ENCODE measurements at regions not wholly inside any gene's neighbourhood (a gene's known extent, or its start where the extent isn't known, plus 50 kb on each side); places are given as distances from the start of the nearest gene placed in this dataset.

- Histone ChIP-seq H4K20me1 (ENCODE audit: insufficient read depth, low read length) (no peaks in the 10 kb centered on the region), H3K4me2 (ENCODE audit: low read length) (no peak overlapping the region), H3K4me3 (ENCODE audit: low read depth, low read length, poor library complexity, severe bottlenecking) (no peak overlapping the region), H3K9me3 (ENCODE audit: low read length) (no peaks in the 10 kb centered on the region), H3K4me1 (ENCODE audit: insufficient read depth, low read length, poor library complexity, severe bottlenecking) (no peaks in the 10 kb centered on the region), H3K27ac (ENCODE audit: low read depth, low read length, poor library complexity, severe bottlenecking) (no peak overlapping the region), H3K79me2 (ENCODE audit: insufficient read depth, low read depth, low read length) (no peaks in the 10 kb centered on the region), H3K9me2 (ENCODE audit: insufficient read depth, low read length) (no peaks in the 10 kb centered on the region), H3K36me3 (ENCODE audit: insufficient read depth, low read length) (no peaks in the 10 kb centered on the region), H2AFZ (ENCODE audit: low read length) (no peak overlapping the region)
- TF ChIP-seq EZH2phosphoT487 (IDR thresholded peaks at IDR 0.05; ENCODE audit: borderline replicate concordance, low read depth, low read length) (no peak), CTCF (conservative IDR thresholded peaks at IDR 0.05; ENCODE audit: low read length) (no peak)
- intact Hi-C loops (cut with micrococcal nuclease; ENCODE audit: unreplicated experiment) = no loop called here
- no TSS peak for BruUV-seq (replicated peaks)
- no peak for DNase-seq (ENCODE audit: low spot score)
- ChIA-PET POLR2A (no interaction called here), CTCF (ENCODE audit: unreplicated experiment) (no interaction called here)
Measured at GRCh38 chr2:35461406-35461805, 894.2 kb upstream of the CRIM1 start.

- Histone ChIP-seq H3K27ac (ENCODE audit: low read depth, low read length, poor library complexity, severe bottlenecking) (no peak overlapping the region), H3K9me3 (ENCODE audit: low read length) (no peaks in the 10 kb centered on the region), H2AFZ (ENCODE audit: low read length) (no peak overlapping the region), H3K79me2 (ENCODE audit: insufficient read depth, low read depth, low read length) (no peaks in the 10 kb centered on the region), H3K4me1 (ENCODE audit: insufficient read depth, low read length, poor library complexity, severe bottlenecking) (no peaks in the 10 kb centered on the region), H4K20me1 (ENCODE audit: insufficient read depth, low read length) (no peaks in the 10 kb centered on the region), H3K9me2 (ENCODE audit: insufficient read depth, low read length) (no peaks in the 10 kb centered on the region), H3K36me3 (ENCODE audit: insufficient read depth, low read length) (no peaks in the 10 kb centered on the region), H3K4me3 (ENCODE audit: low read depth, low read length, poor library complexity, severe bottlenecking) (no peak overlapping the region), H3K4me2 (ENCODE audit: low read length) (no peak overlapping the region)
- no peak for DNase-seq (ENCODE audit: low spot score)
- ChIA-PET CTCF (ENCODE audit: unreplicated experiment) (no interaction called here), POLR2A (no interaction called here)
- BruUV-seq (replicated peaks) = no TSS peak
- intact Hi-C loops (cut with micrococcal nuclease; ENCODE audit: unreplicated experiment) = no loop called here
- TF ChIP-seq EZH2phosphoT487 (IDR thresholded peaks at IDR 0.05; ENCODE audit: borderline replicate concordance, low read depth, low read length) (no peak), CTCF (conservative IDR thresholded peaks at IDR 0.05; ENCODE audit: low read length) (peak; percentile 34; the same call in 1 of the 2 replicates)
Measured at GRCh38 chr2:35454966-35455638, 900.5 kb upstream of the CRIM1 start.

- no peak overlapping the region for H3K4me2 ChIP-seq (ENCODE audit: low read length)
- intact Hi-C loops (cut with micrococcal nuclease; ENCODE audit: unreplicated experiment) = no loop called here
- ChIA-PET CTCF (ENCODE audit: unreplicated experiment) (no interaction called here), POLR2A (interaction anchor here (1.0 kb wide), 1 partner anchor 11 kb away, joined by 3 read pairs; no protein-coding TSS in a partner anchor)
- TF ChIP-seq CTCF (conservative IDR thresholded peaks at IDR 0.05; ENCODE audit: low read length) (no peak), EZH2phosphoT487 (IDR thresholded peaks at IDR 0.05; ENCODE audit: borderline replicate concordance, low read depth, low read length) (no peak)
- H3K79me2 ChIP-seq (ENCODE audit: insufficient read depth, low read depth, low read length) = no peaks in the 10 kb centered on the region
- H3K36me3 ChIP-seq (ENCODE audit: insufficient read depth, low read length) = no peaks in the 10 kb centered on the region
- no peak overlapping the region for H2AFZ ChIP-seq (ENCODE audit: low read length)
- 0 out of 2 replicates have a peak, but pooled peaks cover 3% of the 10 kb centered on the region for H3K9me2 ChIP-seq (ENCODE audit: insufficient read depth, low read length)
- H3K27ac ChIP-seq (ENCODE audit: low read depth, low read length, poor library complexity, severe bottlenecking) = no peak overlapping the region
- H3K4me3 ChIP-seq (ENCODE audit: low read depth, low read length, poor library complexity, severe bottlenecking) = no peak overlapping the region
- H4K20me1 ChIP-seq (ENCODE audit: insufficient read depth, low read length) = no peaks in the 10 kb centered on the region
- no peak for DNase-seq (ENCODE audit: low spot score)
- no peaks in the 10 kb centered on the region for H3K4me1 ChIP-seq (ENCODE audit: insufficient read depth, low read length, poor library complexity, severe bottlenecking)
- no TSS peak for BruUV-seq (replicated peaks)
- H3K9me3 ChIP-seq (ENCODE audit: low read length) = no peaks in the 10 kb centered on the region
Measured at GRCh38 chr2:35447821-35448220, 907.8 kb upstream of the CRIM1 start.

Measured in OCI-LY7 (cell line).